Keratinocyte (primary cell): ENCODE measurements at regions not wholly inside any gene's neighbourhood (a gene's known extent, or its start where the extent isn't known, plus 50 kb on each side); places are given as distances from the start of the nearest gene placed in this dataset.

Experiments
- DNase-seq: peaks from one replicate; pipeline ENCODE4 v3.0.0-alpha.2; 2011; ENCODE audit warnings: low read depth, missing footprints, low spot score
- FAIRE-seq: peaks from 2 replicates; lab custom pipeline; 2011; peaks lifted over from hg19 to GRCh38; lab: Jason Lieb, UNC
- H2AFZ ChIP-seq: 2 replicates; pipeline ENCODE4 v1.6.0; 2012; ENCODE audit warnings: low read length, control low read depth, inconsistent platforms; ENCODE audit not compliant: control insufficient read depth
- H3K27ac ChIP-seq: 2 replicates; pipeline ENCODE4 v1.5.1; 2011; ENCODE audit warnings: low read length; ENCODE audit not compliant: control insufficient read depth, insufficient read depth
- H3K27me3 ChIP-seq: 3 replicates; pipeline ENCODE4 v1.6.0; 2011; ENCODE audit warnings: low read length; ENCODE audit not compliant: control insufficient read depth, insufficient read depth; ENCODE audit errors: extremely low read depth
- H3K36me3 ChIP-seq, 2 experiments: 2 replicates in 1 of 2; 3 replicates in 1 of 2; pipeline ENCODE4 v1.5.1; 2011; ENCODE audit warnings: low read length in 2 of 2, mild to moderate bottlenecking in 1 of 2; ENCODE audit not compliant: control insufficient read depth in 2 of 2, insufficient read depth in 2 of 2; ENCODE audit errors: extremely low read depth in 1 of 2
- H3K4me1 ChIP-seq: 3 replicates; pipeline ENCODE4 v1.5.1; 2011; ENCODE audit warnings: low read length; ENCODE audit not compliant: control insufficient read depth, insufficient read depth; ENCODE audit errors: extremely low read depth
- H3K4me2 ChIP-seq: 3 replicates; pipeline ENCODE4 v1.6.0; 2011; ENCODE audit warnings: low read depth, low read length; ENCODE audit not compliant: control insufficient read depth, insufficient read depth; ENCODE audit errors: extremely low read depth
- H3K4me3 ChIP-seq, 3 experiments: fragments of 200-600 bp in 1 of 3; sonication (generic) in 1 of 3; 2 replicates in 2 of 3; 3 replicates in 1 of 3; pipeline ENCODE4 v1.5.1; 2011 to 2016; ENCODE audit warnings: low read length in 3 of 3, mild to moderate bottlenecking in 3 of 3, control low read depth in 2 of 3, inconsistent platforms in 1 of 3, low read depth in 1 of 3, mixed read lengths in 1 of 3, mixed run types in 1 of 3, moderate library complexity in 1 of 3; ENCODE audit not compliant: control insufficient read depth in 2 of 3, insufficient read depth in 2 of 3; ENCODE audit errors: extremely low read depth in 1 of 3
- H3K79me2 ChIP-seq: 2 replicates; pipeline ENCODE4 v1.6.0; 2012; ENCODE audit warnings: low read length; ENCODE audit not compliant: control insufficient read depth, insufficient read depth
- H3K9ac ChIP-seq: 3 replicates; pipeline ENCODE4 v1.6.0; 2011; ENCODE audit warnings: low read length; ENCODE audit not compliant: control insufficient read depth, insufficient read depth; ENCODE audit errors: extremely low read depth
- H3K9me1 ChIP-seq: 3 replicates; pipeline ENCODE4 v1.6.0; 2011; ENCODE audit warnings: low read length; ENCODE audit not compliant: control insufficient read depth, insufficient read depth; ENCODE audit errors: extremely low read depth
- H3K9me3 ChIP-seq: 2 replicates; pipeline ENCODE4 v1.5.1; 2012; ENCODE audit warnings: low read depth, low read length; ENCODE audit not compliant: control insufficient read depth
- H4K20me1 ChIP-seq: 3 replicates; pipeline ENCODE4 v1.6.0; 2011; ENCODE audit warnings: low read length; ENCODE audit not compliant: control insufficient read depth, insufficient read depth; ENCODE audit errors: extremely low read depth
- EZH2 ChIP-seq: IDR thresholded peaks from one replicate; pipeline ENCODE4 v1.6.1; 2012; ENCODE audit warnings: inconsistent platforms, mild to moderate bottlenecking, low read length, moderate library complexity
- dilution Hi-C: fragments of 300-500 bp; cut with MboI; formaldehyde crosslinking; loops from one replicate; pipeline ENCODE4 v1.7.0; 2020; ENCODE audit warnings: low sequenced_read_pairs; ENCODE audit not compliant: extremely low pct_ligation_motif_present
- TF ChIP-seq, protein P1 (sequence below), 3 experiments: IDR thresholded peaks in 1 of 3; conservative IDR thresholded peaks in 1 of 3; optimal IDR thresholded peaks in 1 of 3; 2 replicates in 2 of 3; 3 replicates in 1 of 3; pipeline versions ENCODE3 to v1.5.1; 2011; ENCODE audit warnings: low read length in 3 of 3, mild to moderate bottlenecking in 3 of 3, moderate library complexity in 2 of 3, control low read depth in 1 of 3, inconsistent platforms in 1 of 3; ENCODE audit not compliant: insufficient read depth in 2 of 3; ENCODE audit errors: extremely low read depth in 1 of 3

DNA sequence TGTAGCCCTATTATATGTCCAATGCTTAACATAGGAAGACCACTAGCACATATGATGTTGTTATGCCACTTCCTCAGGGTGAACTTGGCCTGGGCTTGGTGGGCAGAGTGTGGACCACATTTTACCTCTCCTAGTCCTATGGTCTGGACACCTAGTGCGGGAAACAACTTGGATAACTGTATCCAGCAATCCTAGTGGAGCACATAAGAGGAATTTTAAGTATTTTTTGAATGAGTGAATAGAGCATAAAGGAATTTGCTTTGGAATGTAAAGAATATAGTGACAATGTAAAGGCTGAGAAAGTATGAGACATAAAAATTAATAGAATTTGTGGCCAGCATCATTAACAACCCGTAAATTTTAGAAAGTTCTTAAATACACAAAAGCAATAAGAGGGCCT lies 528.9 kb downstream of the IGSF11 start:
- dilution Hi-C loops: no loop called here
- Histone ChIP-seq H4K20me1 (no peaks in the 10 kb centered on the region), H3K4me2 (no peak overlapping the region), H2AFZ (no peak overlapping the region), H3K27ac (no peak overlapping the region), H3K36me3 (no peaks in the 10 kb centered on the region), H3K4me3 (no peak overlapping the region), H3K4me1 (no peaks in the 10 kb centered on the region), H3K27me3 (no peaks in the 10 kb centered on the region), H3K9me1 (no peaks in the 10 kb centered on the region), H3K9ac (no peak overlapping the region), H3K79me2 (no peaks in the 10 kb centered on the region), H3K9me3 (no peaks in the 10 kb centered on the region)
- DNase-seq (no peak), FAIRE-seq (no peak)
- TF ChIP-seq EZH2: no peak
- TF ChIP-seq, protein P1, sequence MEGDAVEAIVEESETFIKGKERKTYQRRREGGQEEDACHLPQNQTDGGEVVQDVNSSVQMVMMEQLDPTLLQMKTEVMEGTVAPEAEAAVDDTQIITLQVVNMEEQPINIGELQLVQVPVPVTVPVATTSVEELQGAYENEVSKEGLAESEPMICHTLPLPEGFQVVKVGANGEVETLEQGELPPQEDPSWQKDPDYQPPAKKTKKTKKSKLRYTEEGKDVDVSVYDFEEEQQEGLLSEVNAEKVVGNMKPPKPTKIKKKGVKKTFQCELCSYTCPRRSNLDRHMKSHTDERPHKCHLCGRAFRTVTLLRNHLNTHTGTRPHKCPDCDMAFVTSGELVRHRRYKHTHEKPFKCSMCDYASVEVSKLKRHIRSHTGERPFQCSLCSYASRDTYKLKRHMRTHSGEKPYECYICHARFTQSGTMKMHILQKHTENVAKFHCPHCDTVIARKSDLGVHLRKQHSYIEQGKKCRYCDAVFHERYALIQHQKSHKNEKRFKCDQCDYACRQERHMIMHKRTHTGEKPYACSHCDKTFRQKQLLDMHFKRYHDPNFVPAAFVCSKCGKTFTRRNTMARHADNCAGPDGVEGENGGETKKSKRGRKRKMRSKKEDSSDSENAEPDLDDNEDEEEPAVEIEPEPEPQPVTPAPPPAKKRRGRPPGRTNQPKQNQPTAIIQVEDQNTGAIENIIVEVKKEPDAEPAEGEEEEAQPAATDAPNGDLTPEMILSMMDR (optimal IDR thresholded peaks at IDR 0.05 in 1 of 3, IDR thresholded peaks at IDR 0.05 in 1 of 3, conservative IDR thresholded peaks at IDR 0.05 in 1 of 3; ENCODE audit: extremely low read depth in 1 of 3, insufficient read depth in 2 of 3, low read length in 3 of 3): no peak

DNA sequence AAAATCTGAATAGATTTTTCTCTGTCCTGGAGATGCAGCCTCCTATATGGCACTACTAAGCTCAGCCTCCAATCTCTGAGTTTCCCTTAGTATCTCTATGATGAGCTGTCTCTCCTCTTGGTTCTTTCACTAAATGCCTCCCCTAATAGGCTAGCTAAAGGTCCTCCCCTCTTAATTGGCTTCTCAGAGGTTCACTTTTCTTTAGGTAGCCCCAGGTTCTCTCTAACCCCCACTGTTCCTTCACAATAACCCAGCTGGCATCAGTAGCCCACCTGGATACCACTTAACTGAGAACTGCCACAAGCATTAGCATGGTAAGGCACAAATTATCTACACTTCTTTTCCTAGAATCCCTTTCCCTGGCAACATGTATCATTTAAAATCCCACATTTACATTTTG lies 523.2 kb downstream of the IGSF11 start:
- DNase-seq: no peak
- dilution Hi-C loops: no loop called here
- Histone ChIP-seq H3K9me3 (no peaks in the 10 kb centered on the region), H3K4me3 (no peak overlapping the region), H3K4me1 (no peaks in the 10 kb centered on the region), H3K79me2 (no peaks in the 10 kb centered on the region), H3K27ac (no peak overlapping the region), H2AFZ (no peak overlapping the region), H3K9ac (no peak overlapping the region), H3K36me3 (no peaks in the 10 kb centered on the region), H3K4me2 (no peak overlapping the region), H3K9me1 (no peaks in the 10 kb centered on the region), H4K20me1 (no peaks in the 10 kb centered on the region), H3K27me3 (no peaks in the 10 kb centered on the region)
- TF ChIP-seq, protein P1 (optimal IDR thresholded peaks at IDR 0.05 in 1 of 3, IDR thresholded peaks at IDR 0.05 in 1 of 3, conservative IDR thresholded peaks at IDR 0.05 in 1 of 3; ENCODE audit: extremely low read depth in 1 of 3, insufficient read depth in 2 of 3, low read length in 3 of 3): no peak
- no peak for TF ChIP-seq EZH2
- no peak for FAIRE-seq
